HG03460 (cell line): ENCODE measurements at regions not wholly inside any gene's neighbourhood (a gene's known extent, or its start where the extent isn't known, plus 50 kb on each side); places are given as distances from the start of the nearest gene placed in this dataset.

Source experiments
- ATAC-seq: cut with Tn5 transposase; IDR thresholded peaks from one replicate; pipeline ENCODE4 v1.9.1; 2021; ENCODE audit not compliant: unreplicated experiment

DNA sequence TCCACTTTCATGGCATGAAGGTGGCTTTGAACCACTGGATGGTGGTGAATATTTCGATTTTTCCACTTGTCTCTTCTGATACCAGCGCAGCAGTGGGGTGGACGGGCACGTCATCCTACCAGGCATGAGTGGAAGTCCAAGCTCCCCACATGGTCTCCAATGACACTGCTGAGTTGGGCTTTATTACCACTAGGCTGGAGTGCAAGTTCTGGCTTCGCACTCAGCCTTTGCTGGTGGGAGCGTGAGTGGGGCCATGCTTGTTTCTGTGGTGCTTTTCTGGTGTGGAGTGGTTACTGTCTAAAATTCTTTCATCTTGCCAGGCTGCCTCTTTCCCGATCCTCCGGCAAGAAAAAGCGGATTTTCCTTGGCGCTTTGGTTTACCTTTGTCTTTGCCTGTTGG lies 70.1 kb upstream of the SDK1 start:
- ATAC-seq: no peak

DNA sequence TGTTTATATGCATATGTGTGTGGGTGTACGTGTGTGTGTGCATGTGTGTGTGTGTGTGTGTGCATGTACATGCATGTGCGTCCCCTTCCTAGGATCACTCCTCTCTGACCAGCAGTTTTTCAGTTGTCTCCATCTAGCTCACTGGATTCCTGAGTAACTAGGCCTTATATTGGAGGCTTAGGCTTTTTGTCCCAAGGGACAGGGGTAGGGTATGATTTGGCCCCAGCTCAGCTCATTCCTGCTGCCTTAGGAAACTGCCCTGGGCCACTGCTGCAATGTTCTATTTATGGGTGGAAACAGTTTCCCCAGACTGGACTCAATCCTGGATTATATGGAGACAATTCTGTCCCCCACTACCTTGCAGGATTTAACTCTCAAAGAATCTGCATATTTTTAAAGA lies 68.8 kb upstream of the SDK1 start:
- no peak for ATAC-seq

DNA sequence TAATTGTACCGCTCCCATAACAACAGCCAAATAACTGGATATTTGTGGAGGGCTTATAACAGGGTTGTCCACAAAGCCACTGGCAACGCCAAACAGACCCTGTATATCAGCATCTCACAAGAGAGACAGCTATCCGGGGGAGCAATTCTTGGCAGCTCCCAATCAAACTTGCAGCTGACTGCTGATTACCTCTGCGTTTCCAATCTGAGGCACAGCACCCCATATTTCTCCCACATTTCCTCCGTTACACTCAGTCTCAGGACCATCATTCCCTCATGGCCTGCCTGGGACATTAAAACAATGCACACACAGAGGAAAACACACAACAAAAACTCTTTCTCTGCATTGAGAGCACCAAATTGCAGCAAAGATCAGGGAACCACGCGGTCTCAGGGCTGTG lies 67.8 kb upstream of the SDK1 start:
- no peak for ATAC-seq

DNA sequence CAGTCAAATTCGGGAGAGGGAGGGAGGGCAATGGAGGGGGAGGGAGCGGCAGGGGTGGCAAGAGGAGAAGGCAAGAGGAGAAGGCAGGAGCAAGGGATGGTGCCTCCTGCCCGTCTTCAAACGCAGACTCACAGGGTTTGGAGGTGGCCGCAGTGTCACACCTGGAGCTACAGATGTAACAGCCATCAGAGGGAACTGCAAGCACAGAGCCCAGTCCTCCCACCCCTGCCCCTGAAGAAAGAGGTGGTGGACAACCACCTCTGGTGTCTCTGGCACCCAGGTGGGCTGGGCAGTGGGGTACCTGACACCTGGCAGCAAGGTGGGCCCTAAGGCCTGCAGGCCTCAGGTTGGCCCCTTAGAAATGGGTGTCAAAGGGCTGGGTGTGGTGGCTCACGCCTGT lies 67.0 kb upstream of the SDK1 start:
- ATAC-seq: no peak

DNA sequence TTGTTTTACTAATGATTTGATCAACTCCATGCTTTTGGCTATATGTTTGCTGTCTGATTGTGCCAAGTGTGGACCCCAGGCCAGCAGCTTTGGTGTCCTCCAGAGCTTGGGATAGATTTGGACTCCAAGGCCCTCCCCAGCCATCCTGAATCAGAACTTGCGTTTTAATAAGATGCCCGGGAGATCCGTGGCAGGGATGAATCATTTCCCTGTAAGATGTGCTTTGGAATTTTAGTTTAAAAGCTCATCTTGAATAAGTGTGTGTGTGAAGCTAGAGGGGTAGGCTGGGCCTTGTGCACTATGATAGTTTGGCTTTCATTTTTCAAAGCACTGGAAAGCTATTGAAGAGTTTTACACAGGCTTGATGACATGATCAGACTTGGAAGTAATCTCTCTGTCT lies 66.2 kb upstream of the SDK1 start:
- ATAC-seq: no peak

DNA sequence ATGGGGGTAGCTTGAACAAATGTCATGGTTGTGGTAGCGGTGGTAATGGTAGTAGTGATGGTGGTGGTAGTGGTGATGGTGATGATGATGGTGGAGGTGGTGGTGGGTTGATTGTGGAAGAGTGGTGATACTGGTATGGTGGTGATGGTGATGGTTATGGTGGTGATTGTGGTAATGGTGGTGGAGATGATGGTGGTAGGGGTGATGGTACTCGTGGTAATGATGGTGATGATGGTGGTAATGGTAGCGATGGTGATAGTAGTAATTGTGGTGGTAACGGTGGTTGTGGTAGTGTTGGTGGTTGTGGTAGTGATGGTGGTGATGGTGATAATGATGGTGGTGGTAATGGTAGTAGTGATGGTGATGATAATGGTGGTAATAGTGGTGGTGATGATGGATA lies 65.7 kb upstream of the SDK1 start:
- ATAC-seq: no peak

DNA sequence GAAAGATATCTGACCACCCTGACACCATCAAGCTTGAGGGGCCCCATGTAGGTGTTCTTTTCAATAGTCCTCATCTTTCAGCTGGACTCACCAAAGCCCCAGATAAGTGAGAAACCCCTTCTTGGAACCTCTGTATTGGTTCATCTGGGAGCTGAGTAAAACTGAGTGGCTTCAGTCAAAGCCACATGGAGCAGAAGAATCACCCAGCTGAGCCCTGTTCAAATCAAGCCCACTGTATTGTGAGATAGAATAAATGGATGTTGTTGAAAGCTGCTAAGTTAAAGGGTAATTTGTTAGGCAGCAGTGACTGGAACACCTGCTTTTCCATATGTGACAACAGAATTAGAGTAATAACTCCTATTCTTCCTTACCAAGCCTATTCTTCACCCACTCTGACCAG lies 64.8 kb upstream of the SDK1 start:
- ATAC-seq: no peak

DNA sequence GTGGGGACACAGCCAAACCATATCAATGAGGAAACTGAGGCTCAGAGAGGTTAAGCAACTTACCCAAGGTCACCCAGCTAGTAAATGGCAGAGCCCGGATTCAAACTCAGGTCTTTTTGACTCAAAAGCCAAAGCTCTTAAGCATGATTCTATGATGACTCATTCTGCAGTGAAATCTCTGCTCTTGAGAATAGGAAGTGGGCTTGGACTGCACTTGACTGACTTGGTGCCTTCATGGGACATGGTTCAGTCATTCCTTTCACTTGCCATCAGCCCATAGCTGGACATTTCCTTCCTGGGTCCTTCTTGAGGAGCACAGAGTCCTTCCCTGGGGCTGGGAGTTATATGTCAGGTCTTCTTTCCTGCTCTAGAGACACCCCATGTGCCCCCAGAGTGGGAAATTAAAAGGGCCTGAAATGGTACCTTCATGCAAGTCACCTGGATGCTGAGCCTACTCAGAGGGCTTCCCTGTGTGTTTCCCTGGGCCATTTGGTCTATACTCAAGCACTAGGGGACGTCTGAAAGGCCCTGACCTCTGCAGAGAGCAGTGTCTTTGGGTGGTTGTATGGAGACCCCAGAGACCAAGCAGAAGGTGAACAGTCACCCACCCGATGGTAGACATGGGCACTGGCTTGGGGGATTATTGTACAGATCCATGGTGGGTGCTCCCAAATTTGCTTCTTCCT lies 62.4 kb upstream of the SDK1 start:
- no peak for ATAC-seq

DNA sequence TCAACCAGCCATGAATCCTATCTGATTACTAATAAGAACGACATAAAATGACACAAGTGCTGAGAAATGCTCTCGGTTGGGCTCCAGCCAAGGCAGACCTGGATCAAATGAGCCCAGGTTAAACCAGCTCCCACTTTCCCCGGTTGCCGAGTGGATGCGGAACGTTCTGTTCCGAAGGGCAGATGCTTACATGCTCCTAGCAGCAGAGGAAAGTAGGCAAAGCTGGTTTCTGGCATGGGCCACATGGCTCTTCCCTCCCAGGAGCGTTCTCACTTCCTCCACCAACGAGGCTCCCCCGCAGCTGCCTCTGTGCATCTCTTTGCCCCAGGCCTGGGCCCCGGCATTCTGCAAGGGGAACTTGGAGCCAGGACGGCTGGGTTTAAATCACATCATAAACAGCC lies 61.8 kb upstream of the SDK1 start:
- no peak for ATAC-seq

DNA sequence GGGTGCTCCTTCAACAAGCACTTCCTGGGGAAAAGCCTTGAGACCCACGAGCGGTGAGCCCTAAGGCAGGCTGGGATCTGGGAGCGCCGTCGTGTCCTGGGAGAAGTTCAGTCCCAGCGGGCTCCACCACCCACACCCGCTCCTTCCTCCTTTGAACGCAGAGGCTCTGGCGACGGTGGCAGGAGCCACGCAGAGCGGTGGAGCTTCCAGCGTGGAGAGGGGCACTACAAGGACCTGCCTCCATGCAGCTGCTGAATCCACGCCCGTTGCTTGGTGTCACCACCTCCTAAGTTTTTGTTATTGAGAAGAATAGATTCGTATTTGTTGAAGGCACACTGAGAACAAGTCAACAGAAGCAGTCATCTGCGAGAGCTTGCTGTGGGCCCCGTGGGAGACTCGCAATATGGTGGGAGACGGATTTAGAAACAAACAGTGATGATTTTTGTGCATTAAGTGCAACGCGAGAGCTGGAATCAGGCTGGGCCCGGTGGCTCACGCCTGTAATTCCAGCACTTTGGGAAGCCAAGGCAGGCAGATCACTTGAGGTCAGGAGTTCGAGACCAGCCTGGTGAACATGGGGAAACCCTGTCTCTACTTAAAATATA lies 60.1 kb upstream of the SDK1 start:
- ATAC-seq: no peak

DNA sequence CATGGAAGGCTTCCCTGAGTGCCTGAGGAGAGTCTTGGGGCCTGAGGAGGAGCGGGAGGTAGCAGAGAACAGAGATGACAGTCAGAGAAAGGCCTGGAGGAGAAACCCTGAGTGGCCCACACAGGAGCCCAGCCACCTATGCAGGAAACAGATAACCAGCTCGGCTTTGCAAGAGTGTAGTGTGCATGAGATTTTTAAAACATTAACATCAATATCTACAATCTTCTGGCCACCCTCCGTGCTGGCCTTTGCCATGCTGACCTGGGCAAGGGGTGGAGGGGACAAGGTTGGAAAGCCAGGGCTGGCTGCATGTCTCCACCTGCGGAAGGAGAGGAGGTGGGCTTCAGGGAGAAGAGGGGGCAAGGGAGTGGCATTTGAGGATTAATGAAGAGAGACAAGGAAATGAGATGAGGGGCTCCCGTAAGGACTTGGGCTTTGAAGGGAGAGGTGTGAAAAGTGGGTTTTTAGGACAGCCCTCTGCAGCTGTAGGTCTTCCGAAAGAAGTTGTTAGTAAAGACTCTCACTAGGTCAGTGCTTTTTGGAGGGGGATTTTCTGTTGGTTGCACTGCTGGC lies 59.3 kb upstream of the SDK1 start:
- ATAC-seq: no peak

DNA sequence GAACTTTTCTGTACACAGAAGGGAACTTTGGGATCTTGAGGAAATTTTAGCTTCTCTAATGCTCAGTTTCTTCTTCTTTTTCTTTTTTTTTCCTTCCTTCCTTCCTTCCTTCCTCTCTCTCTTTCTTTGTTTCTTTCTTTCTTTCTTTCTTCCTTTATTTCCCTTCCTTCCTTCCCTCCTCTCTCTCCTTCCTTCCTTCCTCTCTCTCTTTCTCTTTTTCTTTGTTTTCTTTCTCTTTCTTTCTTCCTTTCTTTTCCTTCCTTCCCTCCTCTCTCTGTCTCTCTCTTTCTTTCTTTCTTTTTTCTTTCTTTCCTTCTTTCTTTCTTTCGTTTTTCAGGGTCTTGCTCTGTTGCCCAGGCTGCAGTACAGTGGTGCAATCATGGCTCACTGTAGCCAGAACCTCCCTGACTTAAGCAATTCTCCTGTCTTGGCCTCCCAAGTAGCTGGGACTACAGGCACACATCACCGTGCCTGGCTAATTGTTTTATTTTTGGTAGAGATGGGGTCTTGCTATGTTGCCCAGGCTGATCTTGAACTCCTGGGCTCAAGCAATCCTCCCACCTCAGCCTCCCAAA lies 58.6 kb upstream of the SDK1 start:
- ATAC-seq: no peak

DNA sequence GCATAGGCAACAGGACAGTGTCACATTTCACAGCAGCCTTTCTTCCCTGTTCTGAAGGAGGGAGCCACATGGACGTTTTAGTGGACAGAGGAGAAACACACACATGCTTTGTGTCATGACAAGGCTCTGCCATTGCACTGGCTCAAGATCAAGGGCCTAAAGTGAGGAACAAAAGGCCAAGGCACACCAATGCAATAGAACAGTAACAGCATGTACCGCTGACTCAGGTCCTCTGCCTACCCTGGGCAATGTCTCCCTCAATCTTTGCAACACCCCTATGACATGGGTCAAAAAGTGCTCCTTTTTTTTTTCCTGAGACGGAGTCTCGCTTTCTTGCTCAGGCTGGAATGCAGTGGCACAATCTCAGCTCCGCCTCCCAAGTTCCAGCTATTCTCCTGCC lies 57.8 kb upstream of the SDK1 start:
- ATAC-seq: no peak

DNA sequence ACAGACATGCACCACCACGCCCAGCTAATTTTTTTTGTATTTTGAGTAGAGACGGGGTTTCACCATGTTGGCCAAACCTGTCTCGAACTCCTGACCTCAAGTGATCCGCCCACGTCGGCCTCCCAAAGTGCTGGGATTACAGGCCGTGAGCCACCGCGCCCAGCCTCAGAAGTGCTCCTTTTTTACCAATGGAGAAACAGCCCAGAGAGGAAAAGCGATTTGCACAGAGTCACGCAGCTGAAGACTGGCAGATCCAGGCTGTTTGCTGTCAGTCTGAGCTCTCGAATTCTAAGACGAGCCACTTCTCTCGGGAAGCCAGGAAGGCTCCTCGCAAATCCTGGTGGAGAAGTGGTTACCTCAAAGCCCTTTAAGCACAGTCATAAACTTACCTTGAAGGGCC lies 57.4 kb upstream of the SDK1 start:
- ATAC-seq: no peak

DNA sequence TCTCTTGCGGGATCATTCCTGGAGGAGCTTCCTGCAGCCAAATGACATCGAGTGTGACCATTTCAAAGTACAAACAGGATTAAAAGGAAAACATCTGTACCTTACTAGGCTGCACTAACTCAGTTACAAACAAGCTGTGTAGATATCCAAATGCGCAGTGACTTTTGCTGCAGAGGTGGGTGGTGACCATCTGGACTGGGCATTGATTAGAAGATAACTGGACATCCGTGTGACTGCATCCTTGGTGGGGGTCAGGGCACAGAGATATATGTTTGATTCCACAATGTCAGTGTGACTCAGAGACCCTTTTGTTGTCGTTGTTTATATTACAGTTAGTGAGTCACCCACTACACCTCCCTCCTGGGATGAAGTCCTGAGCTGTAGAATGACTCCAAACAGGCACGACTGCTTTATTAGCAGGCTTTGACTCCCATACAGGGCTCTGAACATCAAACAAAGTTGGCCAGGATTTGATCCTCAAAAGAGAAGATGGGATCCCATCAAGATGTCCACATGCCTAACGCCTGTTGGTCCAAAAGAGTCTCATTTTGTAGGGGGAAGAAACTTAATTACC lies 56.7 kb upstream of the SDK1 start:
- no peak for ATAC-seq

DNA sequence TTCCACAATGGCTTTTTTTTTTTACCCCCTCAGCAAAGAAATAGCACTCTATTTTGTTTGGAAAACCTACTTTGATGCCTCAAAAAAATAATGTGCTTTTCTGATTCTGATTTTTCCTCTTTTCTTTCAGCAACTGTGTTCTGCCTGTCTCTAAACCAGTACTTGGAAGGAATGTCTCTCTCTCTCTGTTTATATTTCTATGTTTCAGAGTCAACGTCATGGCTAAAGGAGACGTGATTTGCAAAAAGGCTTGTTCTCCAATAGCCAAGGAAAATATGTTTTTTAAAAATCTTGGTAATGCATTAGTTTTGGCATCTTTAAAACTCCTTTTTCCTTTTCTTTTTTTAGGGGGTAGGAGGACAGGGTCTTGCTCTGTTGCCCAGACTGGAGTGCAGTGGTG lies 56.0 kb upstream of the SDK1 start:
- ATAC-seq: no peak

DNA sequence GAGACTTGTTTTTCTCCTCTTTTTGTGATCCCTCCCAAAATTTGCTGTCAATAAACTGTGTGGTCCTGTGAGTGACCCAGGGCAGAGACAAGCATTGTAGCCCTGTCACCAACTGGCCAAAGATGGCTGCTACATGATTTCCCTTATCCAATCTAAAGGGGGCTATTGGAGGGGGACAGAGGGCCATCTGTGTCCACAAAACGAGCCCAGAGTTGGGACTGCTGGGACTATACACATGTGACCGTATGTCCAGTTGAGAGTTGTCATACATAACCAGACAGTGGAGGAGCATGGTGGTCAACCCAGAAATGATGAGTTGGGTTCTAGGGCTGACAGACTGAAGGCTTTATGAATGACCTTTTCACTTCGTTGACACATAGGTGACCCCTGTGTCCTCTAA lies 55.3 kb upstream of the SDK1 start:
- no peak for ATAC-seq

DNA sequence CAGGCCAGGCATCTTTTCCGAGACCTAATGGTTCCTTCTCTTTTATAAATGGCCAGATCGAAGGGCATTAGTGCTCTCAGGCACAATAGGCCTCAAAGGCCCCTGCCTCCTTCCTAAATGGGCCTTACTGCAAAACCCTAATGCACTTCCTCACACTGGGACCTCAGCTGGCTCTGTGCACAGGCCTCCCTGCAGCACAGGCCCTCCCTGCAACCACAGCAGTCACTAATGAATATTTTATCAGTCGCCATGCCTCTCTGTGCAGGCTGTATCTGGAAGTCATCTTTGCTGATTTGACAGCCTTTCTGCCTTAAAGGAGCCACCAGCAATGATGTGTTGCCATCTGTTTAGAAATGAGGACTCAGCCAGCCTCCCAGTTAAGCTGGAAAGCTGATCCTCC lies 54.9 kb upstream of the SDK1 start:
- no peak for ATAC-seq

DNA sequence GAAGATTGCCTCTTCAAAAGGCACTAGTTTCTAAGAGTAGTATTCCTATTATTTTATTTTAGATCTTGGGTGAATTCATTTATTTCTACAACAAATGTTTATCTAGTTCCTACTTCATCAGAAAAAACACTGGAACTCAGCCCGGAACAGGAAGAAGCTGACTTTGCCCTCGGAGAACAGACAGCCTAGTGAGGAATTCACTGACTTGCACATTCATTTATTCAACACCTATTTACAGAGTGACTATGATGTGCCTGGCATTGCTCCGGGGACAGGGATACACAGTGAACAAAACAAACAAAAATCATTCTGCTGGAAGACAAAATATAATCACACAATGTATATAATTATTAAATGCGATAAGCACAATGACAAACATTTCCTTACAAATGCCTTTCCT lies 54.4 kb upstream of the SDK1 start:
- no peak for ATAC-seq

DNA sequence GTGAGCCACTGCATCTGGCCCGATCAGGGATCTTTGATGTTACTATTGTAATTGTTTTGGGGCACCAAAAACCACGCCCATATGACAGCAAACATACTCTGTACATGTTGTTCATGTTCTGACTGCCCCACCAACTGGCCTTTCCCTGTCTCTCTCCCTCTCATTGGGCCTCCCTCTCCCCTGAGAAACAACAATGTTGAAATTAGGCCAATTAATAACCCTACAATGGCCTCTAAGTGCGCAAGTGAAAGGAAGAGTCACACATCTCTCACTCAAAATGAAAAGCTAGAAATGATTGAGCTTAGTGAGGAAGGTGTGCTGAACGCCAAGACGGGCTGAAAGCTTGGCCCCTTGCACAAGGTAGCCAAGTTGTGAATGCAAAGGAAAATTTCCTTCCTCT lies 50.3 kb upstream of the SDK1 start:
- ATAC-seq: no peak
